Spleen (tissue), 7 donors: ENCODE measurements at regions not wholly inside any gene's neighbourhood (a gene's known extent, or its start where the extent isn't known, plus 50 kb on each side); places are given as distances from the start of the nearest gene placed in this dataset.

Experiments used
- CTCF ChIP-seq, 11 experiments: fragments of 200-600 bp in 7 of 11; fragments of 450-650 bp in 4 of 11; sonication (generic) in 4 of 11; IDR thresholded peaks in 8 of 11; conservative IDR thresholded peaks in 3 of 11; 1 replicate in 7 of 11; 2 replicates in 4 of 11; pipeline versions ENCODE4 v1.4.0 to v1.8.0; 2016 to 2021; ENCODE audit warnings: antibody characterized with exemption in 11 of 11, inconsistent platforms in 4 of 11, mild to moderate bottlenecking in 1 of 11
- POLR2A ChIP-seq, 3 donors: fragments of 450-650 bp; IDR thresholded peaks; one replicate each; pipeline ENCODE4 v1.5.1; 2017; ENCODE audit warnings: antibody characterized with exemption in 3 of 3, mild to moderate bottlenecking in 1 of 3
- donor health status: DM: no; HTN: no; CAD: no; lungs with moderate emphysema.
- donor health status: DM: no; HTN: no; CAD: no.
- donor health status: DM: no; HTN: no; CAD: no.

- TF ChIP-seq CTCF (IDR thresholded peaks at IDR 0.05 in 8 of 11, conservative IDR thresholded peaks at IDR 0.05 in 3 of 11): no peak
- TF ChIP-seq POLR2A (IDR thresholded peaks at IDR 0.05): no peak
These were observed 219.3 kb downstream of the DHX35 start for GRCh38 chr20:39181490-39181889.
